ENCODE measurements at regions not wholly inside any gene's neighbourhood (a gene's known extent, or its start where the extent isn't known, plus 50 kb on each side); places are given as distances from the start of the nearest gene placed in this dataset.
"Not testable (repeated sequence)": the region's sequence is repeated elsewhere in the genome, so short reads cannot be mapped to it uniquely, and the experiment has no call there.

- WGBS, 2 experiments (ENCODE audit: insufficient coverage in 2 of 2): 44 to 45% methylated on average over 1 of the region's 1 CpG
- Histone ChIP-seq H3K4me3 (ENCODE audit: extremely low read depth, insufficient read depth, low read length, poor library complexity, severe bottlenecking) (no peak overlapping the region), H3K27ac (ENCODE audit: low read depth, low read length, severe bottlenecking) (no peak overlapping the region), H3K4me1 (ENCODE audit: control insufficient read depth, insufficient read depth, low read length, poor library complexity, severe bottlenecking) (no peaks in the 10 kb centered on the region), H3K36me3 (ENCODE audit: control insufficient read depth, insufficient read depth, low read length) (no peaks in the 10 kb centered on the region), H3K9me3 (ENCODE audit: control insufficient read depth, low read length) (no peaks in the 10 kb centered on the region)
Measured at GRCh38 chr12:19904819-19905218, 463.5 kb upstream of the PDE3A start.

- H3K4me3 ChIP-seq (ENCODE audit: extremely low read depth, insufficient read depth, low read length, poor library complexity, severe bottlenecking): no peak overlapping the region
- H3K4me1 ChIP-seq (ENCODE audit: control insufficient read depth, insufficient read depth, low read length, poor library complexity, severe bottlenecking): no peaks in the 10 kb centered on the region
- 33 to 89% methylated on average over 1 of the region's 3 CpGs for WGBS, 2 experiments (ENCODE audit: insufficient coverage in 2 of 2)
- H3K27ac ChIP-seq (ENCODE audit: low read depth, low read length, severe bottlenecking): no peak overlapping the region
- no peaks in the 10 kb centered on the region for H3K9me3 ChIP-seq (ENCODE audit: control insufficient read depth, low read length)
- H3K36me3 ChIP-seq (ENCODE audit: control insufficient read depth, insufficient read depth, low read length): no peaks in the 10 kb centered on the region
Measured at GRCh38 chr12:19908830-19909229, 459.5 kb upstream of the PDE3A start.

GRCh38 chr12:19909418-19909817 lies 458.9 kb upstream of the PDE3A start:
- H3K4me3 ChIP-seq (ENCODE audit: extremely low read depth, insufficient read depth, low read length, poor library complexity, severe bottlenecking): no peak overlapping the region
- no peaks in the 10 kb centered on the region for H3K4me1 ChIP-seq (ENCODE audit: control insufficient read depth, insufficient read depth, low read length, poor library complexity, severe bottlenecking)
- 0% methylated on average over 1 of the region's 2 CpGs; no CpG with 5 or more reads in 1 of the 2 experiments for WGBS, 2 experiments (ENCODE audit: insufficient coverage in 2 of 2)
- no peaks in the 10 kb centered on the region for H3K36me3 ChIP-seq (ENCODE audit: control insufficient read depth, insufficient read depth, low read length)
- no peak overlapping the region for H3K27ac ChIP-seq (ENCODE audit: low read depth, low read length, severe bottlenecking)
- H3K9me3 ChIP-seq (ENCODE audit: control insufficient read depth, low read length): no peaks in the 10 kb centered on the region

GRCh38 chr12:19910681-19911080 lies 457.7 kb upstream of the PDE3A start:
- Histone ChIP-seq H3K9me3 (ENCODE audit: control insufficient read depth, low read length) (no peaks in the 10 kb centered on the region), H3K27ac (ENCODE audit: low read depth, low read length, severe bottlenecking) (no peak overlapping the region), H3K36me3 (ENCODE audit: control insufficient read depth, insufficient read depth, low read length) (no peaks in the 10 kb centered on the region), H3K4me3 (ENCODE audit: extremely low read depth, insufficient read depth, low read length, poor library complexity, severe bottlenecking) (no peak overlapping the region), H3K4me1 (ENCODE audit: control insufficient read depth, insufficient read depth, low read length, poor library complexity, severe bottlenecking) (no peaks in the 10 kb centered on the region)
- WGBS, 2 experiments (ENCODE audit: insufficient coverage in 2 of 2): 100% methylated on average over 1 of the region's 3 CpGs; no CpG with 5 or more reads in 1 of the 2 experiments

GRCh38 chr12:19912991-19913390 lies 455.3 kb upstream of the PDE3A start:
- H3K4me3 ChIP-seq (ENCODE audit: extremely low read depth, insufficient read depth, low read length, poor library complexity, severe bottlenecking): no peak overlapping the region
- no peaks in the 10 kb centered on the region for H3K36me3 ChIP-seq (ENCODE audit: control insufficient read depth, insufficient read depth, low read length)
- 77 to 83% methylated on average over 5 of the region's 5 CpGs for WGBS, 2 experiments (ENCODE audit: insufficient coverage in 2 of 2)
- H3K27ac ChIP-seq (ENCODE audit: low read depth, low read length, severe bottlenecking): no peak overlapping the region
- no peaks in the 10 kb centered on the region for H3K4me1 ChIP-seq (ENCODE audit: control insufficient read depth, insufficient read depth, low read length, poor library complexity, severe bottlenecking)
- no peaks in the 10 kb centered on the region for H3K9me3 ChIP-seq (ENCODE audit: control insufficient read depth, low read length)

GRCh38 chr12:19915392-19916195 lies 452.7 kb upstream of the PDE3A start:
- 25 to 67% methylated on average over 1 to 2 of the region's 3 CpGs for WGBS, 2 experiments (ENCODE audit: insufficient coverage in 2 of 2)
- H3K9me3 ChIP-seq (ENCODE audit: control insufficient read depth, low read length): no peaks in the 10 kb centered on the region
- H3K27ac ChIP-seq (ENCODE audit: low read depth, low read length, severe bottlenecking): peak overlapping the region; percentile 67
- H3K4me1 ChIP-seq (ENCODE audit: control insufficient read depth, insufficient read depth, low read length, poor library complexity, severe bottlenecking): no peaks in the 10 kb centered on the region
- no peak overlapping the region for H3K4me3 ChIP-seq (ENCODE audit: extremely low read depth, insufficient read depth, low read length, poor library complexity, severe bottlenecking)
- no peaks in the 10 kb centered on the region for H3K36me3 ChIP-seq (ENCODE audit: control insufficient read depth, insufficient read depth, low read length)

GRCh38 chr12:19916196-19916753 lies 452.1 kb upstream of the PDE3A start:
- no peaks in the 10 kb centered on the region for H3K4me1 ChIP-seq (ENCODE audit: control insufficient read depth, insufficient read depth, low read length, poor library complexity, severe bottlenecking)
- no peaks in the 10 kb centered on the region for H3K36me3 ChIP-seq (ENCODE audit: control insufficient read depth, insufficient read depth, low read length)
- WGBS, 2 experiments (ENCODE audit: insufficient coverage in 2 of 2): no CpG with 5 or more reads among the region's 1 CpG
- H3K9me3 ChIP-seq (ENCODE audit: control insufficient read depth, low read length): no peaks in the 10 kb centered on the region
- peak overlapping the region; percentile 67 for H3K27ac ChIP-seq (ENCODE audit: low read depth, low read length, severe bottlenecking)
- H3K4me3 ChIP-seq (ENCODE audit: extremely low read depth, insufficient read depth, low read length, poor library complexity, severe bottlenecking): no peak overlapping the region

- H3K27ac ChIP-seq (ENCODE audit: low read depth, low read length, severe bottlenecking): no peak overlapping the region
- WGBS, 2 experiments (ENCODE audit: insufficient coverage in 2 of 2): 82 to 88% methylated on average over 1 to 3 of the region's 3 CpGs
- H3K36me3 ChIP-seq (ENCODE audit: control insufficient read depth, insufficient read depth, low read length): no peaks in the 10 kb centered on the region
- H3K4me1 ChIP-seq (ENCODE audit: control insufficient read depth, insufficient read depth, low read length, poor library complexity, severe bottlenecking): no peaks in the 10 kb centered on the region
- H3K9me3 ChIP-seq (ENCODE audit: control insufficient read depth, low read length): no peaks in the 10 kb centered on the region
- H3K4me3 ChIP-seq (ENCODE audit: extremely low read depth, insufficient read depth, low read length, poor library complexity, severe bottlenecking): no peak overlapping the region
Measured at GRCh38 chr12:19916974-19917373, 451.4 kb upstream of the PDE3A start.

- H3K4me1 ChIP-seq (ENCODE audit: control insufficient read depth, insufficient read depth, low read length, poor library complexity, severe bottlenecking); H3K36me3 ChIP-seq (ENCODE audit: control insufficient read depth, insufficient read depth, low read length); H3K27ac ChIP-seq (ENCODE audit: low read depth, low read length, severe bottlenecking); H3K9me3 ChIP-seq (ENCODE audit: control insufficient read depth, low read length); H3K4me3 ChIP-seq (ENCODE audit: extremely low read depth, insufficient read depth, low read length, poor library complexity, severe bottlenecking): not testable (repeated sequence)
- 83 to 89% methylated on average over 1 of the region's 2 CpGs for WGBS, 2 experiments (ENCODE audit: insufficient coverage in 2 of 2)
Measured at GRCh38 chr12:19921716-19922115, 446.6 kb upstream of the PDE3A start.

GRCh38 chr12:19922717-19923116 lies 445.6 kb upstream of the PDE3A start:
- H3K27ac ChIP-seq (ENCODE audit: low read depth, low read length, severe bottlenecking): no peak overlapping the region
- H3K36me3 ChIP-seq (ENCODE audit: control insufficient read depth, insufficient read depth, low read length): no peaks in the 10 kb centered on the region
- H3K4me1 ChIP-seq (ENCODE audit: control insufficient read depth, insufficient read depth, low read length, poor library complexity, severe bottlenecking): no peaks in the 10 kb centered on the region
- 83 to 100% methylated on average over 1 of the region's 2 CpGs for WGBS, 2 experiments (ENCODE audit: insufficient coverage in 2 of 2)
- H3K4me3 ChIP-seq (ENCODE audit: extremely low read depth, insufficient read depth, low read length, poor library complexity, severe bottlenecking): no peak overlapping the region
- no peaks in the 10 kb centered on the region for H3K9me3 ChIP-seq (ENCODE audit: control insufficient read depth, low read length)

- Histone ChIP-seq H3K9me3 (ENCODE audit: control insufficient read depth, low read length) (no peaks in the 10 kb centered on the region), H3K4me3 (ENCODE audit: extremely low read depth, insufficient read depth, low read length, poor library complexity, severe bottlenecking) (no peak overlapping the region), H3K36me3 (ENCODE audit: control insufficient read depth, insufficient read depth, low read length) (no peaks in the 10 kb centered on the region), H3K4me1 (ENCODE audit: control insufficient read depth, insufficient read depth, low read length, poor library complexity, severe bottlenecking) (no peaks in the 10 kb centered on the region), H3K27ac (ENCODE audit: low read depth, low read length, severe bottlenecking) (no peak overlapping the region)
Measured at GRCh38 chr12:19924360-19924759, 444.0 kb upstream of the PDE3A start.
